ENCODE measurements at regions not wholly inside any gene's neighbourhood (a gene's known extent, or its start where the extent isn't known, plus 50 kb on each side); places are given as distances from the start of the nearest gene placed in this dataset.

DNA sequence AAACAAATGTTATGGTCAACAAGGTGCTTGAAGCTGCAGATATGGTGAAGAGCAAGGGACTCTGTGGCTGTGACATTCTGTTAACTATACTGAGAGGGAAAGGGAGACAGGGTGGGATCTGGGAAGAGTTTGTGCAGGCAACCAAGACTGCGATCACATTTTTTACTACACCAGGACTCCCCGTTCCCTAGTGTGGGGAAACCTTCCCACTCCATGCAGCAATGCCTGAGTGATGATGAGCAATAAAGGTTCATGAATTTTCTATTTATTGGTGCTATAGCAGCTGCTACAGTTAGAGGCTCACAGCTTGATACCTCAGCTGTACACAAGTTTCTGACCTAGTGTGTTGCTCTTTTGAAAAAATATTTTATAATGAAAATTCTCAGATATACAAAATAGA lies 160.9 kb upstream of the SGO1 start:
- Histone ChIP-seq H2AFZ (replicated peaks; ENCODE audit: low read length, poor library complexity) (no peak overlapping the region), H3K27me3 (ENCODE audit: control insufficient read depth, insufficient read depth, low read length) (no peaks in the 10 kb centered on the region), H3K4ac (ENCODE audit: low read depth, low read length) (no peak overlapping the region), H3K9ac (ENCODE audit: low read depth, low read length) (no peak overlapping the region), H3K4me1 (ENCODE audit: control insufficient read depth, insufficient read depth, low read length) (no peaks in the 10 kb centered on the region), H3K79me1 (ENCODE audit: low read depth in 1 of 2, low read length in 2 of 2) (no peaks in the 10 kb centered on the region), H3K27ac (ENCODE audit: insufficient read depth, low read length) (no peak overlapping the region), H2BK20ac (ENCODE audit: low read depth, low read length) (no peak overlapping the region), H3K23ac (ENCODE audit: low read depth, low read length) (no peak overlapping the region), H3K56ac (ENCODE audit: extremely low read depth, insufficient read depth, low read length) (no peak overlapping the region), H3K9me1 (ENCODE audit: insufficient read depth, low read length) (no peaks in the 10 kb centered on the region), H2AK5ac (ENCODE audit: low read depth, low read length) (no peak overlapping the region), H2BK15ac (ENCODE audit: low read depth, low read length) (no peak overlapping the region), H4K91ac (ENCODE audit: insufficient read depth, low read depth, low read length) (no peak overlapping the region), H3K36me3 (ENCODE audit: control insufficient read depth, insufficient read depth, low read length) (no peaks in the 10 kb centered on the region), H3K14ac (replicated peaks; ENCODE audit: low read depth, low read length) (no peak overlapping the region), H3K9me3 (ENCODE audit: control insufficient read depth, insufficient read depth, low read length) (peaks cover 2% of the 10 kb centered on the region; the same call in 1 of the 2 replicates), H3K4me2 (ENCODE audit: low read depth, low read length) (no peak overlapping the region), H4K8ac (ENCODE audit: low read depth in 2 of 2, low read length in 2 of 2) (no peak overlapping the region), H4K5ac (ENCODE audit: low read depth, low read length) (no peak overlapping the region), H2BK5ac (ENCODE audit: low read depth, low read length, poor library complexity, severe bottlenecking) (no peak overlapping the region), H3K18ac (ENCODE audit: low read depth, low read length) (no peak overlapping the region), H2AK9ac (replicated peaks; ENCODE audit: low read depth, low read length, poor library complexity) (no peak overlapping the region), H4K20me1 (ENCODE audit: insufficient read depth, low read length) (no peaks in the 10 kb centered on the region), H2BK120ac (ENCODE audit: low read depth, low read length) (no peak overlapping the region), H3K4me3 (ENCODE audit: insufficient read depth, low read depth, low read length) (no peak overlapping the region)
- no peak for TF ChIP-seq ELK1 (IDR thresholded peaks at IDR 0.05; ENCODE audit: borderline replicate concordance, low read depth, low read length)
- TF ChIP-seq RCOR1 (IDR thresholded peaks at IDR 0.05; ENCODE audit: insufficient replicate concordance, low read length), result no peak
- TF ChIP-seq MXI1 (IDR thresholded peaks at IDR 0.05; ENCODE audit: borderline replicate concordance, low read depth, low read length), result no peak
- ChIA-PET CTCF (no interaction called here), POLR2A (ENCODE audit: unreplicated experiment) (no interaction called here)
- DNase-seq (no peak), ATAC-seq (ENCODE audit: low read depth) (no peak)
- no TSS peak for BruUV-seq (replicated peaks)
- in situ Hi-C loops (cut with MboI; ENCODE audit: low sequenced_read_pairs) (loop anchor here (25.0 kb wide), 3 partner anchors 1140 to 1765 kb away; no protein-coding TSS in a partner anchor), intact Hi-C loops (cut with micrococcal nuclease) (loop anchor here (10.0 kb wide), 1 partner anchor 312 kb away; no protein-coding TSS in a partner anchor), dilution Hi-C loops (cut with HindIII; ENCODE audit: low sequenced_read_pairs, unreplicated experiment) (no loop called here)
- no CpG with 5 or more reads among the region's 2 CpGs for WGBS, 2 experiments (ENCODE audit: extremely low coverage in 2 of 2, insufficient read length in 1 of 2)
